A172 (cell line): ENCODE measurements at regions not wholly inside any gene's neighbourhood (a gene's known extent, or its start where the extent isn't known, plus 50 kb on each side); places are given as distances from the start of the nearest gene placed in this dataset.
"Not testable (repeated sequence)": the region's sequence is repeated elsewhere in the genome, so short reads cannot be mapped to it uniquely, and the experiment has no call there.

Experiments
- DNase-seq: peaks from one replicate; pipeline ENCODE4 v3.0.0-alpha.2; 2015; ENCODE audit warnings: low spot score

- DNase-seq = no peak
Measured at GRCh38 chr13:104968876-104969275, 1566.6 kb downstream of the EFNB2 start.

GRCh38 chr13:104967836-104968630, 1567.4 kb downstream of the EFNB2 start:
- DNase-seq = no peak

GRCh38 chr13:104967376-104967775, 1568.1 kb downstream of the EFNB2 start:
- DNase-seq = no peak

- DNase-seq = no peak
Measured at GRCh38 chr13:104962411-104962810, 1573.1 kb downstream of the EFNB2 start.

GRCh38 chr13:104961246-104961645, 1574.2 kb downstream of the EFNB2 start:
- no peak for DNase-seq

GRCh38 chr13:104954210-104954609, 1581.3 kb downstream of the EFNB2 start:
- no peak for DNase-seq

GRCh38 chr13:104953588-104953987, 1581.9 kb downstream of the EFNB2 start:
- DNase-seq = no peak

- DNase-seq = no peak
Measured at GRCh38 chr13:104949840-104950740, 1585.4 kb downstream of the EFNB2 start.

- no peak for DNase-seq
Measured at GRCh38 chr13:104944176-104944575, 1591.3 kb downstream of the EFNB2 start.

GRCh38 chr13:104943331-104943730, 1592.1 kb downstream of the EFNB2 start:
- DNase-seq = no peak

- no peak for DNase-seq
Measured at GRCh38 chr13:104937881-104938280, 1597.6 kb downstream of the EFNB2 start.

GRCh38 chr13:104936304-104936703, 1599.2 kb downstream of the EFNB2 start:
- no peak for DNase-seq

GRCh38 chr13:104920513-104920912, 1614.9 kb downstream of the EFNB2 start:
- DNase-seq = not testable (repeated sequence)

- DNase-seq = no peak
Measured at GRCh38 chr13:104920091-104920490, 1615.4 kb downstream of the EFNB2 start.

GRCh38 chr13:104900191-104900817, 1635.2 kb downstream of the EFNB2 start:
- DNase-seq = no peak

GRCh38 chr13:104898484-104898883, 1637.0 kb downstream of the EFNB2 start:
- DNase-seq = no peak

GRCh38 chr13:104895521-104895920, 1639.9 kb downstream of the EFNB2 start:
- DNase-seq = no peak

- DNase-seq = no peak
Measured at GRCh38 chr13:104875038-104875754, 1660.3 kb downstream of the EFNB2 start.

- no peak for DNase-seq
Measured at GRCh38 chr13:104872153-104872552, 1663.3 kb downstream of the EFNB2 start.

GRCh38 chr13:104871456-104871855, 1664.0 kb downstream of the EFNB2 start:
- DNase-seq = no peak

GRCh38 chr13:104869501-104869900, 1666.0 kb downstream of the EFNB2 start:
- no peak for DNase-seq

GRCh38 chr13:104868806-104869205, 1666.7 kb downstream of the EFNB2 start:
- no peak for DNase-seq
